Testis (tissue), 2 donors: ENCODE measurements at regions not wholly inside any gene's neighbourhood (a gene's known extent, or its start where the extent isn't known, plus 50 kb on each side); places are given as distances from the start of the nearest gene placed in this dataset.

Source experiments
- POLR2A ChIP-seq: fragments of 450-650 bp; IDR thresholded peaks from one replicate; pipeline ENCODE4 v1.6.1; 2017; ENCODE audit warnings: antibody characterized with exemption, mild to moderate bottlenecking, moderate library complexity
- TF ChIP-seq, protein P1 (sequence below), 3 experiments: fragments of 450-650 bp in 2 of 3; fragments of 200-600 bp in 1 of 3; sonication (generic) in 1 of 3; IDR thresholded peaks; one replicate each; pipeline ENCODE4 v1.5.1; 2016 to 2019; ENCODE audit warnings: antibody characterized with exemption in 3 of 3, mild to moderate bottlenecking in 2 of 3, moderate library complexity in 1 of 3

DNA sequence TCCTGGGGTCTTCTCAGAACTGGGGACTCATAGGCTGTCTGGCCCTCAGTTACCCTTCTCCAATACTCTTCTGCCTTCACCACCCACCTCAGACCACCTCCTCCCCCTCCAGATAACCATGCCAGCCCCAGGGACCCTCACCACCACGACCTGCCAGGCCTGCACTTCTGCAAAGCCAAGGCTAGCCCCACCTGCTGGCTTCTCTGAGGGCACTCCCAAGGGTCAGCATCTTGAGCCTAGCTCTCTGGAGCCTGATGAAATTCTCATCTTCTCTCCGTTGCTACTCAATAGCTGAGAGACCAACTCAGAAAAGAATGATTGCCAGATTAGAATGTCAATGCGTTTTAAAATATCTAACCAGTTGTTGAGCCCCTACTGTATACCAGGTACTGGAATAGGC is 56.1 kb upstream of the LYRM9 start:
- TF ChIP-seq, protein P1, sequence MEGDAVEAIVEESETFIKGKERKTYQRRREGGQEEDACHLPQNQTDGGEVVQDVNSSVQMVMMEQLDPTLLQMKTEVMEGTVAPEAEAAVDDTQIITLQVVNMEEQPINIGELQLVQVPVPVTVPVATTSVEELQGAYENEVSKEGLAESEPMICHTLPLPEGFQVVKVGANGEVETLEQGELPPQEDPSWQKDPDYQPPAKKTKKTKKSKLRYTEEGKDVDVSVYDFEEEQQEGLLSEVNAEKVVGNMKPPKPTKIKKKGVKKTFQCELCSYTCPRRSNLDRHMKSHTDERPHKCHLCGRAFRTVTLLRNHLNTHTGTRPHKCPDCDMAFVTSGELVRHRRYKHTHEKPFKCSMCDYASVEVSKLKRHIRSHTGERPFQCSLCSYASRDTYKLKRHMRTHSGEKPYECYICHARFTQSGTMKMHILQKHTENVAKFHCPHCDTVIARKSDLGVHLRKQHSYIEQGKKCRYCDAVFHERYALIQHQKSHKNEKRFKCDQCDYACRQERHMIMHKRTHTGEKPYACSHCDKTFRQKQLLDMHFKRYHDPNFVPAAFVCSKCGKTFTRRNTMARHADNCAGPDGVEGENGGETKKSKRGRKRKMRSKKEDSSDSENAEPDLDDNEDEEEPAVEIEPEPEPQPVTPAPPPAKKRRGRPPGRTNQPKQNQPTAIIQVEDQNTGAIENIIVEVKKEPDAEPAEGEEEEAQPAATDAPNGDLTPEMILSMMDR (IDR thresholded peaks at IDR 0.05), result no peak
- no peak for TF ChIP-seq POLR2A
